ENCODE measurements at regions not wholly inside any gene's neighbourhood (a gene's known extent, or its start where the extent isn't known, plus 50 kb on each side); places are given as distances from the start of the nearest gene placed in this dataset.

DNA sequence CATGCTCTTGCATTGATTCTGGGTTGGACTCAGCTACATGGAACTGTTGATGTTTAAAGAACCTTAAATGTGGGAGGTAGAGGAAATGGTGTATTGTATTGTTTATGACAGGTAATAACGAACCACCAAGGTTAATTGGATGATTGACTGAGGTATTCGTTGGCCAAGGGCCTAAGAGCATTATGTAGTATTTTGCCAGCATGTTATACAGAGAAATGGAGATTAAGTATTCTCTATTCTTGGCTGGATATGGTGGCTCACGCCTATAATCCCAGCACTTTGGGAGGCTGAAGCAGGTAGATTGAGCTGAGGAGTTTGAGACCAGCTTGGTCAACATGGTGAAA is 59.0 kb upstream of the CDK20 start:
- Mint-ChIP-seq H3K27ac (no peak overlapping the region), H3K27me3 (ENCODE audit: low read depth) (no peaks in the 10 kb centered on the region; the same call in 1 of the 2 replicates), H3K4me1 (peaks cover 9% of the 10 kb centered on the region), H3K4me3 (no peak overlapping the region), H3K9me3 (peaks cover 24% of the 10 kb centered on the region), H3K36me3 (peaks cover 25% of the 10 kb centered on the region)
- TF ChIP-seq, protein P1, sequence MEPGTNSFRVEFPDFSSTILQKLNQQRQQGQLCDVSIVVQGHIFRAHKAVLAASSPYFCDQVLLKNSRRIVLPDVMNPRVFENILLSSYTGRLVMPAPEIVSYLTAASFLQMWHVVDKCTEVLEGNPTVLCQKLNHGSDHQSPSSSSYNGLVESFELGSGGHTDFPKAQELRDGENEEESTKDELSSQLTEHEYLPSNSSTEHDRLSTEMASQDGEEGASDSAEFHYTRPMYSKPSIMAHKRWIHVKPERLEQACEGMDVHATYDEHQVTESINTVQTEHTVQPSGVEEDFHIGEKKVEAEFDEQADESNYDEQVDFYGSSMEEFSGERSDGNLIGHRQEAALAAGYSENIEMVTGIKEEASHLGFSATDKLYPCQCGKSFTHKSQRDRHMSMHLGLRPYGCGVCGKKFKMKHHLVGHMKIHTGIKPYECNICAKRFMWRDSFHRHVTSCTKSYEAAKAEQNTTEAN (CRISPR knock-in tag; IDR thresholded peaks at IDR 0.05): no peak
- no peak for TF ChIP-seq ZNF396 (CRISPR knock-in tag; IDR thresholded peaks at IDR 0.05; ENCODE audit: borderline replicate concordance)
- TF ChIP-seq TP53 (CRISPR knock-in tag; IDR thresholded peaks at IDR 0.05): no peak
- TF ChIP-seq, protein P2, sequence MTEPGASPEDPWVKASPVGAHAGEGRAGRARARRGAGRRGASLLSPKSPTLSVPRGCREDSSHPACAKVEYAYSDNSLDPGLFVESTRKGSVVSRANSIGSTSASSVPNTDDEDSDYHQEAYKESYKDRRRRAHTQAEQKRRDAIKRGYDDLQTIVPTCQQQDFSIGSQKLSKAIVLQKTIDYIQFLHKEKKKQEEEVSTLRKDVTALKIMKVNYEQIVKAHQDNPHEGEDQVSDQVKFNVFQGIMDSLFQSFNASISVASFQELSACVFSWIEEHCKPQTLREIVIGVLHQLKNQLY (CRISPR knock-in tag; IDR thresholded peaks at IDR 0.05): no peak
- no peak for TF ChIP-seq RORB (CRISPR knock-in tag; IDR thresholded peaks at IDR 0.05)
- TF ChIP-seq, protein P3, sequence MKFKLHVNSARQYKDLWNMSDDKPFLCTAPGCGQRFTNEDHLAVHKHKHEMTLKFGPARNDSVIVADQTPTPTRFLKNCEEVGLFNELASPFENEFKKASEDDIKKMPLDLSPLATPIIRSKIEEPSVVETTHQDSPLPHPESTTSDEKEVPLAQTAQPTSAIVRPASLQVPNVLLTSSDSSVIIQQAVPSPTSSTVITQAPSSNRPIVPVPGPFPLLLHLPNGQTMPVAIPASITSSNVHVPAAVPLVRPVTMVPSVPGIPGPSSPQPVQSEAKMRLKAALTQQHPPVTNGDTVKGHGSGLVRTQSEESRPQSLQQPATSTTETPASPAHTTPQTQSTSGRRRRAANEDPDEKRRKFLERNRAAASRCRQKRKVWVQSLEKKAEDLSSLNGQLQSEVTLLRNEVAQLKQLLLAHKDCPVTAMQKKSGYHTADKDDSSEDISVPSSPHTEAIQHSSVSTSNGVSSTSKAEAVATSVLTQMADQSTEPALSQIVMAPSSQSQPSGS (CRISPR knock-in tag; IDR thresholded peaks at IDR 0.05; ENCODE audit: borderline replicate concordance, low read depth): no peak
- TF ChIP-seq SP1 (CRISPR knock-in tag; conservative IDR thresholded peaks at IDR 0.05): no peak
- no peak for TF ChIP-seq RELA (CRISPR knock-in tag; IDR thresholded peaks at IDR 0.05; ENCODE audit: borderline replicate concordance)
- TF ChIP-seq MXD4 (CRISPR knock-in tag; IDR thresholded peaks at IDR 0.05; ENCODE audit: borderline replicate concordance): no peak
- no peak for TF ChIP-seq TEAD1 (CRISPR knock-in tag; IDR thresholded peaks at IDR 0.05)
- no peak for TF ChIP-seq ZNF263 (CRISPR knock-in tag; IDR thresholded peaks at IDR 0.05; ENCODE audit: low read depth)
- TF ChIP-seq, protein P4, sequence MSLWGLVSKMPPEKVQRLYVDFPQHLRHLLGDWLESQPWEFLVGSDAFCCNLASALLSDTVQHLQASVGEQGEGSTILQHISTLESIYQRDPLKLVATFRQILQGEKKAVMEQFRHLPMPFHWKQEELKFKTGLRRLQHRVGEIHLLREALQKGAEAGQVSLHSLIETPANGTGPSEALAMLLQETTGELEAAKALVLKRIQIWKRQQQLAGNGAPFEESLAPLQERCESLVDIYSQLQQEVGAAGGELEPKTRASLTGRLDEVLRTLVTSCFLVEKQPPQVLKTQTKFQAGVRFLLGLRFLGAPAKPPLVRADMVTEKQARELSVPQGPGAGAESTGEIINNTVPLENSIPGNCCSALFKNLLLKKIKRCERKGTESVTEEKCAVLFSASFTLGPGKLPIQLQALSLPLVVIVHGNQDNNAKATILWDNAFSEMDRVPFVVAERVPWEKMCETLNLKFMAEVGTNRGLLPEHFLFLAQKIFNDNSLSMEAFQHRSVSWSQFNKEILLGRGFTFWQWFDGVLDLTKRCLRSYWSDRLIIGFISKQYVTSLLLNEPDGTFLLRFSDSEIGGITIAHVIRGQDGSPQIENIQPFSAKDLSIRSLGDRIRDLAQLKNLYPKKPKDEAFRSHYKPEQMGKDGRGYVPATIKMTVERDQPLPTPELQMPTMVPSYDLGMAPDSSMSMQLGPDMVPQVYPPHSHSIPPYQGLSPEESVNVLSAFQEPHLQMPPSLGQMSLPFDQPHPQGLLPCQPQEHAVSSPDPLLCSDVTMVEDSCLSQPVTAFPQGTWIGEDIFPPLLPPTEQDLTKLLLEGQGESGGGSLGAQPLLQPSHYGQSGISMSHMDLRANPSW (CRISPR knock-in tag; conservative IDR thresholded peaks at IDR 0.05; ENCODE audit: low read depth): no peak
- TF ChIP-seq, protein P5, sequence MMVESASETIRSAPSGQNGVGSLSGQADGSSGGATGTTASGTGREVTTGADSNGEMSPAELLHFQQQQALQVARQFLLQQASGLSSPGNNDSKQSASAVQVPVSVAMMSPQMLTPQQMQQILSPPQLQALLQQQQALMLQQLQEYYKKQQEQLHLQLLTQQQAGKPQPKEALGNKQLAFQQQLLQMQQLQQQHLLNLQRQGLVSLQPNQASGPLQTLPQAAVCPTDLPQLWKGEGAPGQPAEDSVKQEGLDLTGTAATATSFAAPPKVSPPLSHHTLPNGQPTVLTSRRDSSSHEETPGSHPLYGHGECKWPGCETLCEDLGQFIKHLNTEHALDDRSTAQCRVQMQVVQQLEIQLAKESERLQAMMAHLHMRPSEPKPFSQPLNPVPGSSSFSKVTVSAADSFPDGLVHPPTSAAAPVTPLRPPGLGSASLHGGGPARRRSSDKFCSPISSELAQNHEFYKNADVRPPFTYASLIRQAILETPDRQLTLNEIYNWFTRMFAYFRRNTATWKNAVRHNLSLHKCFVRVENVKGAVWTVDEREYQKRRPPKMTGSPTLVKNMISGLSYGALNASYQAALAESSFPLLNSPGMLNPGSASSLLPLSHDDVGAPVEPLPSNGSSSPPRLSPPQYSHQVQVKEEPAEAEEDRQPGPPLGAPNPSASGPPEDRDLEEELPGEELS (CRISPR knock-in tag; IDR thresholded peaks at IDR 0.05): no peak
- no peak for TF ChIP-seq ZNF423 (CRISPR knock-in tag; IDR thresholded peaks at IDR 0.05)
- TF ChIP-seq, protein P6, sequence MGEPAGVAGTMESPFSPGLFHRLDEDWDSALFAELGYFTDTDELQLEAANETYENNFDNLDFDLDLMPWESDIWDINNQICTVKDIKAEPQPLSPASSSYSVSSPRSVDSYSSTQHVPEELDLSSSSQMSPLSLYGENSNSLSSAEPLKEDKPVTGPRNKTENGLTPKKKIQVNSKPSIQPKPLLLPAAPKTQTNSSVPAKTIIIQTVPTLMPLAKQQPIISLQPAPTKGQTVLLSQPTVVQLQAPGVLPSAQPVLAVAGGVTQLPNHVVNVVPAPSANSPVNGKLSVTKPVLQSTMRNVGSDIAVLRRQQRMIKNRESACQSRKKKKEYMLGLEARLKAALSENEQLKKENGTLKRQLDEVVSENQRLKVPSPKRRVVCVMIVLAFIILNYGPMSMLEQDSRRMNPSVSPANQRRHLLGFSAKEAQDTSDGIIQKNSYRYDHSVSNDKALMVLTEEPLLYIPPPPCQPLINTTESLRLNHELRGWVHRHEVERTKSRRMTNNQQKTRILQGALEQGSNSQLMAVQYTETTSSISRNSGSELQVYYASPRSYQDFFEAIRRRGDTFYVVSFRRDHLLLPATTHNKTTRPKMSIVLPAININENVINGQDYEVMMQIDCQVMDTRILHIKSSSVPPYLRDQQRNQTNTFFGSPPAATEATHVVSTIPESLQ (CRISPR knock-in tag; IDR thresholded peaks at IDR 0.05): no peak
- POLR2A ChIA-PET: no interaction called here
- CTCF ChIA-PET: no interaction called here
- DNase-seq (ENCODE audit: low spot score): no peak
- ATAC-seq: no peak

DNA sequence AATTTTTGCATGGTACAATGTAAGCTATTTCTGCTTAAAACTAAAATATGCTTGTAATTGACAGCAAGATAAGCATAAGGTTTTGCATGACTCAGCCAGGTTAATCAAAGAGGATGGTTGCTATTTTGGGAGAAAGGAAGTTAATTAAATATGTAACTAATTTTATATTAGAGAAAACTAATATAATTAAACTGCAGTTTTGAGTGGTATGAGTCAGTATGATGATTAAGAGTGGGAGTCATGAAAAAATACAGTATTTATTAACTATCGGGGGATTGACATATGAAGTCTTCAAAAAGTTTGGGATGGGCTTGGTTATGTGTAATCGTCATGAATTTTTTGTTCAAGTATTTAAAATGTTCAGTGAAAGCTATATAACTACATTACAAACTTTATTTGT is 54.0 kb upstream of the CDK20 start:
- no peaks in the 10 kb centered on the region for H3K36me3 Mint-ChIP-seq
- DNase-seq (ENCODE audit: low spot score) (no peak), ATAC-seq (no peak)
- peaks cover 30% of the 10 kb centered on the region for H3K4me1 Mint-ChIP-seq
- POLR2A ChIA-PET: interaction anchor here (0.7 kb wide), 2 partner anchors 9 to 21 kb away, joined by 3 to 4 read pairs; no protein-coding TSS in a partner anchor
- CTCF ChIA-PET: interaction anchor here (1.1 kb wide), 1 partner anchor 134 kb away, joined by 3 read pairs; no protein-coding TSS in a partner anchor
- H3K27ac Mint-ChIP-seq: no peak overlapping the region
- H3K9me3 Mint-ChIP-seq: no peaks in the 10 kb centered on the region
- TF ChIP-seq, protein P7, sequence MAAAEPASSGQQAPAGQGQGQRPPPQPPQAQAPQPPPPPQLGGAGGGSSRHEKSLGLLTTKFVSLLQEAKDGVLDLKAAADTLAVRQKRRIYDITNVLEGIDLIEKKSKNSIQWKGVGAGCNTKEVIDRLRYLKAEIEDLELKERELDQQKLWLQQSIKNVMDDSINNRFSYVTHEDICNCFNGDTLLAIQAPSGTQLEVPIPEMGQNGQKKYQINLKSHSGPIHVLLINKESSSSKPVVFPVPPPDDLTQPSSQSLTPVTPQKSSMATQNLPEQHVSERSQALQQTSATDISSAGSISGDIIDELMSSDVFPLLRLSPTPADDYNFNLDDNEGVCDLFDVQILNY (CRISPR knock-in tag; IDR thresholded peaks at IDR 0.05): no peak
- TF ChIP-seq, protein P3 (CRISPR knock-in tag; IDR thresholded peaks at IDR 0.05; ENCODE audit: borderline replicate concordance, low read depth): no peak
- TF ChIP-seq NR3C1 (CRISPR knock-in tag; conservative IDR thresholded peaks at IDR 0.05; ENCODE audit: low read depth) (no peak), ZNF232 (CRISPR knock-in tag; IDR thresholded peaks at IDR 0.05) (no peak)
- H3K4me3 Mint-ChIP-seq: no peak overlapping the region
- H3K27me3 Mint-ChIP-seq (ENCODE audit: low read depth): peaks cover 5% of the 10 kb centered on the region; the same call in 1 of the 2 replicates
